ENCODE measurements at regions not wholly inside any gene's neighbourhood (a gene's known extent, or its start where the extent isn't known, plus 50 kb on each side); places are given as distances from the start of the nearest gene placed in this dataset.

DNA sequence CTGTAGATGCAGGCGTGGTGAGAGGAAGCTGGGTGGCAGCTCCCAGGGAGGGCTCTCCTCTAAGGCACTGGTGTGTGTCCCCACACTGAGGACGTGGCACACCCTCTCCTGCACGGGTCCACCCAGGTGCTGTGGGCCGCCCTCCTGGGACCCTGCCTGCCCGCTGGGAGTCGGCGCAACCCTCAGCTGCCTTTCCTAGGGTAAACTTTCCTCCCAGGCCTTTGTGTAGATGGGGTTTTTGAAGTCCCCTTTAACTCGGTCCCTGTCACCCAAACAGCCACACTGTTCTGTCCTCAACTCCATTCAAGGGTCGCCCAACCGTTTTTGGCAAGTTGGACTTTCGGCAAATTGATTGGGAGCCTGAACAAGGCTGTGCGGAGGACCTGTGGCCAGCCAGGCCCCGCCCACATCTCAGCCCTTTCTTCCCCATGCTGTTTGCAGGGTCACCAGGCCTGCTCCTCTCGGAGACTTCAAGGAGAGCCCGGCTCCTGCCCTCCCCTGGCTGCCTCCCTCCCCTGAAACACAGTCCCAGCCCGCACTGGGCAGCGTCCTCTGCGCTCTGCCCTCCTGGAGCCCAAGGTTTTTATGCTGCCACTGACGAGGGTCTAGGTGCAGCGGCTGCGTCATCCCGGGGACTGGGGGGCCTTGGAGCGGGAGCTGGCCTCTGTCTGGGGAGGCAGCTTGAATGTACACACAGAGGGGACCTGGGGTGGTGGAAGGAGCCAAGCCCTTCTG is 1126.2 kb downstream of the BRD1 start:
- no peak for DNase-seq (ENCODE audit: low read depth)
- H3K4me3 ChIP-seq (ENCODE audit: low read depth, low read length), result no peak overlapping the region
- TF ChIP-seq, protein P1, sequence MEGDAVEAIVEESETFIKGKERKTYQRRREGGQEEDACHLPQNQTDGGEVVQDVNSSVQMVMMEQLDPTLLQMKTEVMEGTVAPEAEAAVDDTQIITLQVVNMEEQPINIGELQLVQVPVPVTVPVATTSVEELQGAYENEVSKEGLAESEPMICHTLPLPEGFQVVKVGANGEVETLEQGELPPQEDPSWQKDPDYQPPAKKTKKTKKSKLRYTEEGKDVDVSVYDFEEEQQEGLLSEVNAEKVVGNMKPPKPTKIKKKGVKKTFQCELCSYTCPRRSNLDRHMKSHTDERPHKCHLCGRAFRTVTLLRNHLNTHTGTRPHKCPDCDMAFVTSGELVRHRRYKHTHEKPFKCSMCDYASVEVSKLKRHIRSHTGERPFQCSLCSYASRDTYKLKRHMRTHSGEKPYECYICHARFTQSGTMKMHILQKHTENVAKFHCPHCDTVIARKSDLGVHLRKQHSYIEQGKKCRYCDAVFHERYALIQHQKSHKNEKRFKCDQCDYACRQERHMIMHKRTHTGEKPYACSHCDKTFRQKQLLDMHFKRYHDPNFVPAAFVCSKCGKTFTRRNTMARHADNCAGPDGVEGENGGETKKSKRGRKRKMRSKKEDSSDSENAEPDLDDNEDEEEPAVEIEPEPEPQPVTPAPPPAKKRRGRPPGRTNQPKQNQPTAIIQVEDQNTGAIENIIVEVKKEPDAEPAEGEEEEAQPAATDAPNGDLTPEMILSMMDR (IDR thresholded peaks at IDR 0.05; ENCODE audit: low read depth, low read length, missing control alignments), result no peak

DNA sequence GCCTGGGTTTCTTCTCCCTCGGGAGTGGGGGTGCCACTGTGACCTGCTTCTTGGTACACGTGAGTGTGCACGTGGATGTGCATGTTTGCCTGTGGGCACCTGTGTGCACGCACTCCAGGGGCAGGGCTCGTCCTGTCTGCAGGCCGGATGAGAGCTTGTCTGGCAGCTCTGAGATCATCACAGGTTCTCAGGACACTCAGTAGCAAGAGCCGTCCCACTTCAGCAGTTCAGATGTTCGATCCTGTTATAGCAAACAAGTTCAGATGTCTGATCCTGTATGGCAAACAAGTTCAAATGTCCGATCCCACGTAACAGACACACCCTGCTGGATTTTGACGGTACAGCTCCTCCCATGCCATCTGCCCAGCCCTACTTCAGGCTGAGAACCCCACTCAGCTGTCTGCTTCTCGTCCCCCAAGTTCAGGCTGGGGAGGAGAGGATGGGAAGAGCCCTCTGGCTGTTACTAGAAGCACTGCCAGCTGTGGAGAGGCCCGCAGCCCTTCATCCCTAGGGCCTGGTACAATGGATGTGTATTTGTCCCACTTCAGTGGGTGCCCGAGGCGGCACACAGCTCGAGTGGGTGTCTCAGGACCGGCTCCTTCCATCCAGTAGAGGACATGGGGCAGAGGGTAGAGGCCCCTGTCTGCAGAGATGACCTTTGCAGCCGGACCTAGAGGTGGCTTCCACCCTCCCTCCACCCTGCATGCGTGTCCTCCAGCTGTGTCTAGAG is 1126.9 kb downstream of the BRD1 start:
- TF ChIP-seq, protein P1 (IDR thresholded peaks at IDR 0.05; ENCODE audit: low read depth, low read length, missing control alignments), result no peak
- no peak for DNase-seq (ENCODE audit: low read depth)
- no peak overlapping the region for H3K4me3 ChIP-seq (ENCODE audit: low read depth, low read length)

DNA sequence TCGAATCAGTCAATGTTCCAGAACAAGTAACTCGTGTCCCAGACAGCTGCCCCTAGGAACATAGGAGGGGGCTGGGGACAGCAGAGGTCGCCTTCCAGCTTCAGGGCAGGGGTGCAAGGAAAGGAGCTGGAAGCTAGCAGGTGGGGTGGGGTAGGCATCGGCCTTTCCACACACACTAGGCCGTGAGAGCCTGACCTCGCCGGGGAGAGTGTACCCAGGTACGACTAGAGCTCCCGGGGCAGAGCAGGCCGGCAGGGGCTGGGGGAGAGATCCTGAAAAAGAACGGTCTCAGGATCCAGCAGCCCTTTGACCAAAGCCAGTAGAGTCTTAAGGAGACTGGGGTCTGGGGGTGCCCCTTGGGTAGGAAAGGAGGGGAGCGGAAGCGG is 1127.5 kb downstream of the BRD1 start:
- TF ChIP-seq, protein P1 (IDR thresholded peaks at IDR 0.05; ENCODE audit: low read depth, low read length, missing control alignments), result no peak
- no peak for DNase-seq (ENCODE audit: low read depth)
- no peak overlapping the region for H3K4me3 ChIP-seq (ENCODE audit: low read depth, low read length)

DNA sequence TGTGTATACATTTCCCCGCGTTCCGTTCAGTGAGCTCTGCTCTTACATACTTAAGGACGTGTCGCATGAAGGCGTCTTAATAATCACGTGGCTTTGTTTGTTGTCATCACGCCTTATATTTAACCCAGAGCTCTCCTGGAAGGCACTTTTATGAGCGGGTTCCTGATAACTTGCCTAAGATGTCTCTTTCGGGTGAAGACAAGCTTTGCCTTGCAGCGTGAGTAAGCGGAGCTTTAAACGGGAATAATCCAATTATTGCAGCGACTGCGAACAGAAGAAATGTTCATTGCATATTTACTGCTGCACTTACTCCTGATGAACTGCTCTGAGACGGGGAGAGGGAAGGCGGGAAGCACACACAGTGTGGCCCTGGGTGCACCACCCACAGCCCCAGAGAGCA is 1128.2 kb downstream of the BRD1 start:
- TF ChIP-seq, protein P1 (IDR thresholded peaks at IDR 0.05; ENCODE audit: low read depth, low read length, missing control alignments), result no peak
- H3K4me3 ChIP-seq (ENCODE audit: low read depth, low read length), result no peak overlapping the region
- DNase-seq (ENCODE audit: low read depth), result no peak

DNA sequence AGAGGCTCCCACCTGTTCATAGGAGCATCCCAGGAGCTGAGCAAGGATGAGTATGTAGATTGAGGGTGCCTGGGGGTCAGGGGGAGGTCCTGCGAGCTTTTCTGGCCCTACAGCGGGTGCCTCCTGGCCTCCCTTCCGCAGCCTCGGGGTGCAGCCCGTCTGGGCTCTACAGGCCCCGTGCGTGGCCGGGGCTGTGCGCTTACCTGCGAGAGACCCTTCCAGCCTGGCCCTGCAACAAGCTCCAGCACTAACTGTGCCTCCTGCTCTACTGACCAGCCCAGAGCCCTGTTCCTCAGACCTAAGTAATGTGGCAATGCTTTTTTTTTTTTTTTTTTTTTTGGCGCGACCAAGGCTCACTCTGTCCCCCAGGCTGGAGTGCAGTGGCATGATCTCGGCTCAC is 1129.1 kb downstream of the BRD1 start:
- H3K4me3 ChIP-seq (ENCODE audit: low read depth, low read length), result no peak overlapping the region
- TF ChIP-seq, protein P1 (IDR thresholded peaks at IDR 0.05; ENCODE audit: low read depth, low read length, missing control alignments), result no peak
- no peak for DNase-seq (ENCODE audit: low read depth)

DNA sequence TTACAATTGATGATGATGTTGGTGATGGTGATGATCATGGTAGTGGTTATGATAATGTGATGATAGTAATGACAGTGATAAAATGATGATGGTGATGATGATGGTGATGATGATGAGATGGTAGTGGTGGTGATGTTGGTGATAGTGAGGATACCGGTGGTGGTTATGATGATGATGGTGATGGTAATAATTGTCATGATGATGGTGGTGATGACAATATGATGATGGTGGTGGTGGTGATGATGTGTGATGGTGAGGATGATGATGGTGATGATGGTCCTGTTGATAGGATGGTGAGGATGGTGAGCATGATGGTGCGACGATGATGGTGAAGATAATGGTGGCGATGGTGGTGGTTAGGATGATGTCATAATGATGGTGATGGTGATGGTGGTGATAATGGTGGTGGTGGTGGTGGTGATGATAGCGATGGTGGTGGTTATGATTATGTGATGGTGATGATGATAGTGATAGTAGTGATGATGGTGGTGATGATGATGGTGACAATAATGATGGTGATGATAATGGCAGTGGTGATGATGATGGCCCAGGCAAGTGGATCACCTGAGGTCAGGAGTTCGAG is 1129.9 kb downstream of the BRD1 start:
- no peak overlapping the region for H3K4me3 ChIP-seq (ENCODE audit: low read depth, low read length)
- DNase-seq (ENCODE audit: low read depth), result no peak
- TF ChIP-seq, protein P1 (IDR thresholded peaks at IDR 0.05; ENCODE audit: low read depth, low read length, missing control alignments), result no peak
